ENCODE measurements at regions not wholly inside any gene's neighbourhood (a gene's known extent, or its start where the extent isn't known, plus 50 kb on each side); places are given as distances from the start of the nearest gene placed in this dataset.

- Histone ChIP-seq H3K79me2 (no peaks in the 10 kb centered on the region), H4K20me1 (ENCODE audit: insufficient read depth, poor library complexity, severe bottlenecking) (no peaks in the 10 kb centered on the region), H3K9me3 (ENCODE audit: low read depth) (no peaks in the 10 kb centered on the region), H3K27ac (no peak overlapping the region), H2AFZ (no peak overlapping the region), H3K4me1 (ENCODE audit: insufficient read depth) (no peaks in the 10 kb centered on the region), H3K4me3 (no peak overlapping the region), H3K9me2 (replicated peaks; ENCODE audit: insufficient read depth) (no peaks in the 10 kb centered on the region), H3K36me3 (replicated peaks; ENCODE audit: insufficient read depth, low read depth) (no peaks in the 10 kb centered on the region), H3K4me2 (no peak overlapping the region), H3K27me3 (no peaks in the 10 kb centered on the region)
- no peak for DNase-seq (ENCODE audit: low spot score)
- WGBS (ENCODE audit: low lambda C conversion rate, missing lambda C conversion rate): 89% methylated on average over 4 of the region's 4 CpGs
- TF ChIP-seq EZH2phosphoT487 (IDR thresholded peaks at IDR 0.05; ENCODE audit: low read depth, severe bottlenecking, unreplicated experiment) (no peak), EZH2 (IDR thresholded peaks at IDR 0.05; ENCODE audit: borderline replicate concordance) (no peak), CTCF (IDR thresholded peaks at IDR 0.05; ENCODE audit: poor library complexity) (no peak)
Measured at GRCh38 chr10:44713307-44713706, 197.8 kb upstream of the TMEM72 start.

GRCh38 chr10:44714451-44714850 is 196.7 kb upstream of the TMEM72 start:
- no peak for TF ChIP-seq EZH2 (IDR thresholded peaks at IDR 0.05; ENCODE audit: borderline replicate concordance)
- no peak for TF ChIP-seq CTCF (IDR thresholded peaks at IDR 0.05; ENCODE audit: poor library complexity)
- Histone ChIP-seq H3K79me2 (no peaks in the 10 kb centered on the region), H3K36me3 (replicated peaks; ENCODE audit: insufficient read depth, low read depth) (no peaks in the 10 kb centered on the region), H2AFZ (no peak overlapping the region), H3K4me2 (no peak overlapping the region), H3K4me3 (no peak overlapping the region), H3K9me3 (ENCODE audit: low read depth) (no peaks in the 10 kb centered on the region), H3K9me2 (replicated peaks; ENCODE audit: insufficient read depth) (no peaks in the 10 kb centered on the region), H3K27me3 (no peaks in the 10 kb centered on the region), H3K27ac (no peak overlapping the region), H3K4me1 (ENCODE audit: insufficient read depth) (no peaks in the 10 kb centered on the region), H4K20me1 (ENCODE audit: insufficient read depth, poor library complexity, severe bottlenecking) (no peaks in the 10 kb centered on the region)
- WGBS (ENCODE audit: low lambda C conversion rate, missing lambda C conversion rate): 93% methylated on average over 4 of the region's 4 CpGs
- no peak for DNase-seq (ENCODE audit: low spot score)

GRCh38 chr10:44715136-44715535 is 196.0 kb upstream of the TMEM72 start:
- no peaks in the 10 kb centered on the region for H3K79me2 ChIP-seq
- H3K4me3 ChIP-seq: no peak overlapping the region
- H2AFZ ChIP-seq: no peak overlapping the region
- H3K27me3 ChIP-seq: no peaks in the 10 kb centered on the region
- H4K20me1 ChIP-seq (ENCODE audit: insufficient read depth, poor library complexity, severe bottlenecking): no peaks in the 10 kb centered on the region
- no peaks in the 10 kb centered on the region for H3K36me3 ChIP-seq (replicated peaks; ENCODE audit: insufficient read depth, low read depth)
- TF ChIP-seq EZH2phosphoT487 (IDR thresholded peaks at IDR 0.05; ENCODE audit: low read depth, severe bottlenecking, unreplicated experiment): no peak
- no peak for TF ChIP-seq CTCF (IDR thresholded peaks at IDR 0.05; ENCODE audit: poor library complexity)
- TF ChIP-seq EZH2 (IDR thresholded peaks at IDR 0.05; ENCODE audit: borderline replicate concordance): no peak
- H3K9me2 ChIP-seq (replicated peaks; ENCODE audit: insufficient read depth): no peaks in the 10 kb centered on the region
- no peak overlapping the region for H3K27ac ChIP-seq
- no peaks in the 10 kb centered on the region for H3K9me3 ChIP-seq (ENCODE audit: low read depth)
- DNase-seq (ENCODE audit: low spot score): no peak
- no peaks in the 10 kb centered on the region for H3K4me1 ChIP-seq (ENCODE audit: insufficient read depth)
- WGBS (ENCODE audit: low lambda C conversion rate, missing lambda C conversion rate): 69% methylated on average over 5 of the region's 5 CpGs
- no peak overlapping the region for H3K4me2 ChIP-seq

GRCh38 chr10:44716470-44717015 is 194.6 kb upstream of the TMEM72 start:
- Histone ChIP-seq H3K36me3 (replicated peaks; ENCODE audit: insufficient read depth, low read depth) (no peaks in the 10 kb centered on the region), H3K9me3 (ENCODE audit: low read depth) (no peaks in the 10 kb centered on the region), H4K20me1 (ENCODE audit: insufficient read depth, poor library complexity, severe bottlenecking) (no peaks in the 10 kb centered on the region), H2AFZ (no peak overlapping the region), H3K27me3 (no peaks in the 10 kb centered on the region), H3K27ac (no peak overlapping the region), H3K4me1 (ENCODE audit: insufficient read depth) (no peaks in the 10 kb centered on the region), H3K4me3 (no peak overlapping the region), H3K9me2 (replicated peaks; ENCODE audit: insufficient read depth) (no peaks in the 10 kb centered on the region), H3K4me2 (no peak overlapping the region), H3K79me2 (no peaks in the 10 kb centered on the region)
- DNase-seq (ENCODE audit: low spot score): no peak
- TF ChIP-seq CTCF (IDR thresholded peaks at IDR 0.05; ENCODE audit: poor library complexity) (no peak), EZH2 (IDR thresholded peaks at IDR 0.05; ENCODE audit: borderline replicate concordance) (no peak), EZH2phosphoT487 (IDR thresholded peaks at IDR 0.05; ENCODE audit: low read depth, severe bottlenecking, unreplicated experiment) (no peak)
- 77% methylated on average over 4 of the region's 4 CpGs for WGBS (ENCODE audit: low lambda C conversion rate, missing lambda C conversion rate)

All from hepatocyte (in vitro differentiated cells).